HG03039 (cell line): ENCODE measurements at regions not wholly inside any gene's neighbourhood (a gene's known extent, or its start where the extent isn't known, plus 50 kb on each side); places are given as distances from the start of the nearest gene placed in this dataset.

Experiments used
- ATAC-seq: cut with Tn5 transposase; IDR thresholded peaks from one replicate; pipeline ENCODE4 v1.9.1; 2021; ENCODE audit warnings: mild to moderate bottlenecking, moderate library complexity; ENCODE audit not compliant: unreplicated experiment

GRCh38 chr5:27252911-27253310, 214.5 kb upstream of the CDH9 start:
- no peak for ATAC-seq

DNA sequence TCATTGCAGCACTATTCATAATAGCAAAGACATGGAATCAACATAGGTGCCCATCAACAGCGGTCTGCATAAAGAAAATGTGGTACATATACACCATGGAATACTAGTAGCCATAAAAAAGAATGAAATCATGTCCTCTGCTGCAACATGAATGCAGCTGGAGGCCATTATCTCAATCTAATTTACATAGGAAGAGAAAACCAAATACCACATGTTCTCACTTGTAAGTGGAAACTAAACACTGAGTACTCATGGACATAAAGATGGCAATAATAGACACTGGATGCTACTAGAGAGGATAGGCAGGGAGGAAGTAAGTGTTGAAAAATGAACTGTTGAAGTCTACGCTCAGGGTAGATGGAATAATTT, 203.9 kb upstream of the CDH9 start:
- no peak for ATAC-seq

DNA sequence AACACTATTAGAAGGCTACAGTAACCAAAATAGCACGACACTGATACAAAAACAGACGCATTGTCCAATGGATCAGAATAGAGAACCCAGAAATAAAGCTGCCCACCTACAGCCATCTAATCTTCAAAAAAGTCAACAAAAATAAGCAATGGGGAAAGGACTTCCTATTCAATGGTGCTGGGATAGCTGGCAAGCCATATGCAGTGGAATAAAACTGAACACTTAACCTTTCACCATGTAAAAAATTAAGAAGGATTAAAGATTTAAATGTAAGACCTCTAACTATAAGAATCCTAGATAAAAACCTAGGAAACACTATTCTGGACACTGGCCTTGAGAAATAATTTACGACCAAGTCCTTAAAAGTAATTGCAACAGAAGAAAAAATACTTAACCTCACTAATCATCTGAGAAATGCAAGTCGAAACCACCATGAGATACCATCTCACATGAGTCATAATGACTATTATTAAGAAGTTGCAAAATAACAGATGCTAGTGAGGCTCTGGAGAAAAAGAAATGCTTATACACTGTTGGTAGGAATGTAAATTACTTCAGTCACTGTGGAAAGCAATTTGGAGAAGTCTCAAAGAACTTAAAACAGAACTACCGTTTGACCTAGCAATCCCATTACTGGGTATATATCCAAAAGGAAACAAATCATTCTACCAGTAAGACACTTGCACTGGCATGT, 203.3 kb upstream of the CDH9 start:
- no peak for ATAC-seq

- no peak for ATAC-seq
These were observed 202.4 kb upstream of the CDH9 start for GRCh38 chr5:27240791-27241190.

DNA sequence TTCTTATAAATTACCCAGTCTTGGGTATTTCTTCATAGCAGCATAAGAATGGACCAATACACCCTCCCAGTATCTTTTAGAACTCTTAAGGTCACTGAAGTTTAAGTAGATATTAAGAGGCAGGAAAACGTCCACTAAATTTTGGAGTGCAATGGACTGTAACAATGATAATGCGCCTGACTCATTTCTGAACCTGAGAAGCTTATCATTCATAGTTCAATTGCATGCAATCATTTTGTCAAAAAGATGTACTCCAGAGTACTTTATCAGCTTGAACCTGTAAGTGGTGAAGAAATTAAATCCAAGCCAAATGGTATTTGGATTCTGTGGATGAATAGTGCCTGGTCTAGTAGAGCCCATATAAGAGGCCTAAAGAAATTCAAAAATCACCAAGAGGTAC, 196.5 kb upstream of the CDH9 start:
- no peak for ATAC-seq

DNA sequence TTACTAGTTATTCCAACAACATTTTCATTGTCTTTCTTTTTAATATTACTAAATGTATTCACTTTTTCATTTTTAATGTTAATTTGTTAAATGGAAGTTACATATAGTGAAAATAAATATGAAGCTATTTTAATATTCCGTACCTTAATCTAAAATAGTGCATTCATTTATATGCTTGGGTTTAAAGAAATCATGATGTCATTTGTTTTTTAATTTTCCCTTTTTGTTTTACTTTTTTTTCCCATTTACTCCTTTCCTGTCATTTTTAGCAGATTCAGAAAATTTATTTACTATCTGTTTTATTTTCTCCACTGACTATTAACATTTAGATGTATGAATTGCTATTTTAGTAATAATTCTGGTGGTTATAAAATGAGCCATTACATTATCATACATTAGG, 183.0 kb upstream of the CDH9 start:
- no peak for ATAC-seq

- ATAC-seq: no peak
These were observed 182.4 kb upstream of the CDH9 start for GRCh38 chr5:27220752-27221151.

- ATAC-seq: no peak
These were observed 179.6 kb upstream of the CDH9 start for GRCh38 chr5:27217977-27218376.

- no peak for ATAC-seq
These were observed 179.0 kb upstream of the CDH9 start for GRCh38 chr5:27217155-27217956.

DNA sequence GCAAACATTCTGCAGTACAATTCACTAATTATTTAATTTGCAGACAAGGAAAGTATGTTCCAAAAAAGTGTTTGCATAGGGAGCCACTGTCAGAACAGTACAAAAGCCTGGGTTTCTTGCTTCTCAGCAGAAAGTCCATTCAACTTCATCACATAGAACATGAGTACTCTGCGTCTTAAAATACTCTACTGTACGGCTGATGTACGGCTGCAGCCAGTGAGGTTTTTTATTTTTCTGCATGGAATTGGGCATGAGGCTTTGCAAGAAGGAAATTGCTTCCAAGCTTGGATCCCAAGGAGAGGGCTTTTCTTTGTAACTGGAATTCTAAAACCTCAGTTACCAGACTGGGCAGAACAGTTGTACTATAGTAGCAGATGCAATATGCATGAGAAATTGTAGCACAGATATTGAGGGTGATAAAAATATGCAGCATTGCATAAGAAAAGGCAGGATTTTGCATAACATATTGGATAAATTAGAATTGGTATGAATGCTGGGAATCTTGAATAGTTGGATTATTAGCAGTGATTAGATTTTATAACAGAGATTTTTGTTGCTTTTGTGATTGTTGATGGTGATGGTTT, 178.1 kb upstream of the CDH9 start:
- no peak for ATAC-seq

DNA sequence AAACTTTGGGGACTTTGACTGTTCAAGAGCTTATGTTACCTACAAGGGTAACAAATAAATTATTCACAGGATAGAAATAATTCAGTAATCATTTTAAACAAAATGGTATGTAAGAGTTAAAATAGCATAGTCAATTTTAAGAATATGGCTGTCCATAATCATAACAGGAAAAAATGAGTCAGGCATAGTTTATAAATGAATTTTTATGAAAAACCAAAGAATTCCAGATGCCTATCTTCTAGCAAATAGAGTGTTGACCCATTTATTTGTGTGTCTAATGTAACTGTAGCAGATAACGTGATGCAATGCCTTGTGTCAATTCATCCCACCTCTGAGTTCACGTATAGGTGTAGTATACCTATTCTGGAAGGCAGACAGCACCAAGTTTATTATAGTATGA, 169.7 kb upstream of the CDH9 start:
- ATAC-seq: no peak

DNA sequence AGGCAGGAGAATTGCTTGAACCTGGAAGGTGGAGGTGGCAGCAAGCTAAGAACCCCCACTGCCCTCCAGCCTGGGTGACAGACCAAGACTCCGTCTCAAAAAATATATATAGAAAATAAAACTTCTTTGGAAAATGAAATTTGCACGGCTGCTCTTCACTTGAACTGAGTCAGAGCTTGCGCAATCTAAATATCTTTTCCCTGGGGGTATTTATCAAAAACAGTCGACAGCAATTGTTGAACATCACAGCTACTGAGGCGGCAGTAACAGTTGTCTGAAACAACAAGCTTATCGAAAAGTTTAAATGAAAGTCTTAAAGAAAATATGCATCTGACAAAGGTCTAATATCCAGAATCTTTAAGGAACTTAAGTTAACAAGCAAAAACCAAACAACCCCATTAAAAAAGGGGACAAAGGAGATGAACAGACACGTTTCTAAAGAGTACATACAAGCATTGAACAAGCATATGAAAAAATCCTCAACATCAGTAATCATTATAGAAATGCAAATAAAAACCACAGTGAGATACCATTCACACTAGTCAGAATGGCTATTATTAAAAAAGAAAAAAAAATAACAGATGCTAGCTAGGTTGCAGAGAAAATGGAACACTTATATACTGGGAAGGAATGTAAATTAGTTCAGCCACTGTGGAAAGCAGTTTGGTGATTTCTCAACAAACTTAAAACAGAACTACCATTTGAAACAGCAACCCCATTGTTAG, 153.6 kb upstream of the CDH9 start:
- ATAC-seq: no peak

DNA sequence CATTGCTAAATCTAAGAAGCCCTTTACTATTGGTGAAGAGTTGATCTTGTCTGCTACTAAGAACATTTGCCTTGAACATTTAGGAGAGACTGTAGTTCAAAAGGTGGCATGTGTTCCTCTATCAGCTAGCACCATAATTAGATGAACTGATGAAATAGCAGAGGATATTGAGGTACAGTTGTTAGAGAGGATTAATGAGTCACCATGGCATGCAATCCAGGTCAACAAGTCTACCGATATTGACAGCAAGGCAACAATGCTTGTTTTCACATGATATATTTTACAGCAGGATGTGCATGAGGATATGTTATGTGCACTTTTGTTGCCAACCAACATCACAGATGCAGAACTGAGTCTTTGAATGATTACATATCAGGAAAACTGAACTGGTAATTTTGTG, 134.3 kb upstream of the CDH9 start:
- no peak for ATAC-seq

DNA sequence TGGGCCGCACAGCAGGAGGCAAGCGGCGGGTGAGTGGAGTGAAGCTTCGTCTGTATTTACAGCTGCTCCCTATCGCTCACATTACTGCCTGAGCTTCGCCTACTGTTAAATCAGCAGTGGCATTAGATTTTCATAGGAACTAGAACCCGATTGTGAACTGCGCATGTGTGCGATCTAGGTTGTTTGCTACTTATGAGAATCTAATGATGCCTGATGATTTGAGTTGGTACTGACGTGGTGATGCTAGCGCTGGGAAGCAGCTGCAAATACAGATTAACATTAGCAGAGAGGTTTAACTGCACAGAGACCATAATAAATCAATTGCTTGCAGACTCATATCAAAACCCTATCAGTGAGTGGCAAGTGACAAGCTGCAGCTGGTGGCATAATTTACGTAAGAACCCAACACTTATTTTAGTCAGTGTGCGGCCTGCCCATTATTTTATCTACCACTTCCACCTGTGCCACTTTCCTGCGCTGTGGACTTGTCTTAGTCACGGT, 133.4 kb upstream of the CDH9 start:
- no peak for ATAC-seq

DNA sequence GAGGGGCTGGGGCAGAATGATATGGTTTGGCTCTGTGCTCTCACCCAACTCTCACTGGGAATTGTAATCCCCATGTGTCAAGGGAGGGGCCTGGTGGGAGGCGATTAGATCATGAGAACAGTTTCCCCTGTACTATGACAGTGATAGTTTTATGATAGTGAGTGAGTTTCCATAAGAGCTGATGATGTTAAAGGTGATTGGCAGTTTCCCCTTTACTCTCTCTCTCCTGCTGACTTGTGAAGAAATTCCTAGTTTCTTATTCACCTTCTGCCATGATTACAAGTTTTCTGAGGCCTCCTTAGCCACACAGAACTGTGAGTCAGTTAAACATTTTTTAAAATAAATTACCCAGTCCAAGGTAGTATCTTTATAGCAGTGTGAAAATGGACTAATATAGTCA, 120.4 kb upstream of the CDH9 start:
- ATAC-seq: no peak

DNA sequence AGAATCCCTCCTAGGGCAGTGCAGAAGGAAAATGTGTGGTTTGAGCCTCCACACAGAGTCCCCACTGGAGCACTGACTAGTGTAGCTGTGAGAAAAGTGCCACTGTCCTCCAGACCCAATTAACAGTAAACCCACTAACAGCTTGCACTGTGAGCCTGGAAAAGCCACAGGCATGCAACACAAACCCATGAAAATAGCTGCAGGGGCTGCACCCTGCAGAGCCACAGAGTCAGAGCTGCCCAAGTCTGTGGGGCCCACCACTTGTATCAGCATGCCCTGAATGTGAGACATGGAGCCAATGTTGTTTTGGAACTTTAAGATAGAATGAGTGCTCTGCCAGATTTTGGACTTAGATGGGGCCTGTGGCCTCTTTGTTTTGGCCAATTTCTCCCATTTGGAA, 119.8 kb upstream of the CDH9 start:
- no peak for ATAC-seq

GRCh38 chr5:27144456-27144855, 106.1 kb upstream of the CDH9 start:
- ATAC-seq: no peak

DNA sequence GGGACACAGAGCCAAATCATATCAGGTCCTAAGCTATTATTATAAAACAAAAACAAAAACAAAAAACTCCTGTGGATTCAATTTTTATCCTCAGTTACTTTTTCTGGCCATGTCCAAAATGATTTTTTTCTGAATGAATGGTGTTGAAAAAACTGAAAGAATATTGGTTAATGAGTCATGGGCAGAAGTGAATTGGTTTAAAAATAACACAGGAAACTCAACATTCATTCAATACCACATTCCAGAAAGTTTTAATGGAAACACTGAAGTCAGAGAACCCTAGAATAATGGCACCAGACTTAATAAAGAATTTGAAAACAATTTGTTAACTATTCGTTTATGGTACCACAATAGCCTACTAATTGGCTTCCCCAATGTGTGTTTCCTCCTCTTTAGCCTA, 102.4 kb upstream of the CDH9 start:
- ATAC-seq: no peak

DNA sequence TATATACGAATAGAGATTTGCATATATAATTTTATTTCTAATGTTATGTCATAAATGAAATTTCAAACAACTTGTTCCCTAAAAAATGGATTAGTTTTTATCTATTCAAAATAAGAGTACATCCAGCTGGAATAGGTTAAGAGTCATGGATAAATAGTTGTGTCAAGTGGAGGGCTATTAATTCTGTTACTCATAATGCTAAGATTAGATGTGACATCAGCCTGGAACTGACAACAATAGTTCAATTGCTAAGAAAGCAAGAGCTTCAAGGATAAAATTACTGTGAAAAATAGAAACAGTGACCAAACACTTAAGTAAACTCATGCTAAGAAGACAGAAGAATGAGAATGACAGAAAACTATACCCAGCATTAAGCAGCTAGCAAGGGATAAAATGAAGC, 92.2 kb upstream of the CDH9 start:
- no peak for ATAC-seq

DNA sequence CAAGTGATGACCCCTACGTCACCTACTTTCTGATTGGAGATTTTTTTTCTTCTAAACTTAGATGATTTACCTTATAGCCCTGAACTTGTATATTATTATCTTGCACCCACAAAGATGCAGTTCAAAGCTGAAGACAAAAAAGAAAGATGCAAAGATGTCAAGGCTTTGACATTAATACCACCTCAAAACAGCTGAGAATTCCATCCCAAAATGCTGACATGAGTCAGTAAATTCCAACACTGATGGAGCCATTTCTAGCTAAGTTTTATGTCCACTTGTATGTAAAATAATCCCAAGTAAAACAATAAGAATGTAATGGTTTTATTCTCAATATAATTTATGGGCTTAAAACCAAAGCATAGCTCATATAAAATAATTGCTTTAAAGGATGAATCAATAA, 91.5 kb upstream of the CDH9 start:
- ATAC-seq: no peak

GRCh38 chr5:27125856-27126255, 87.5 kb upstream of the CDH9 start:
- no peak for ATAC-seq

- ATAC-seq: no peak
These were observed 86.2 kb upstream of the CDH9 start for GRCh38 chr5:27124590-27124989.
